ENCODE measurements at regions not wholly inside any gene's neighbourhood (a gene's known extent, or its start where the extent isn't known, plus 50 kb on each side); places are given as distances from the start of the nearest gene placed in this dataset.

DNA sequence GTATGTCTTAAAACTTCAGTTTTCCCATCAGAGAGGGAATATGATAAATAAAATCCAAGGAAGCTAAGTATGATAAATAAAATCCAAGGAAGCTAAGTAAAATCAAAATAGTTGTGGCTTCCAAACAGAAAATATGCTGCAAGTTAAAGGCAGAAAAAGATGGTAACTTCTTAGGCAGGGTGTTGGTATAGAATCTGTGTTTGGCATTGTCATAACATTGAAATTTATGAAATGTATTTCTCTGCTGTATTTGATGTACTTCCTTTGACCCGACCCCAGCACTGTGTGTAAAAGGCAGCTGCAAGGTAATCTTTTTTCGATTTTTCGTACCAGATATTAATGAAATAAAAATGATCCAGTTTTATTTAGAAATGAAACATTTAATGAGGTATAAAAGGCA is 537.2 kb downstream of the TFEC start:
- no peaks in the 10 kb centered on the region for H3K9me3 ChIP-seq (ENCODE audit: low read depth, low read length, poor library complexity, severe bottlenecking)
- H3K27me3 ChIP-seq (replicated peaks; ENCODE audit: insufficient read depth, low read depth, low read length, poor library complexity): peaks cover 99% of the 10 kb centered on the region
- ChIA-PET CTCF (no interaction called here), POLR2A (ENCODE audit: low non-redundant PET) (no interaction called here)
- H3K27ac ChIP-seq (ENCODE audit: low read depth, low read length, poor library complexity, severe bottlenecking): no peak overlapping the region
- no peak for TF ChIP-seq EZH2 (IDR thresholded peaks at IDR 0.05; ENCODE audit: borderline replicate concordance, low read depth, low read length, poor library complexity, severe bottlenecking)
- TF ChIP-seq, protein P1, sequence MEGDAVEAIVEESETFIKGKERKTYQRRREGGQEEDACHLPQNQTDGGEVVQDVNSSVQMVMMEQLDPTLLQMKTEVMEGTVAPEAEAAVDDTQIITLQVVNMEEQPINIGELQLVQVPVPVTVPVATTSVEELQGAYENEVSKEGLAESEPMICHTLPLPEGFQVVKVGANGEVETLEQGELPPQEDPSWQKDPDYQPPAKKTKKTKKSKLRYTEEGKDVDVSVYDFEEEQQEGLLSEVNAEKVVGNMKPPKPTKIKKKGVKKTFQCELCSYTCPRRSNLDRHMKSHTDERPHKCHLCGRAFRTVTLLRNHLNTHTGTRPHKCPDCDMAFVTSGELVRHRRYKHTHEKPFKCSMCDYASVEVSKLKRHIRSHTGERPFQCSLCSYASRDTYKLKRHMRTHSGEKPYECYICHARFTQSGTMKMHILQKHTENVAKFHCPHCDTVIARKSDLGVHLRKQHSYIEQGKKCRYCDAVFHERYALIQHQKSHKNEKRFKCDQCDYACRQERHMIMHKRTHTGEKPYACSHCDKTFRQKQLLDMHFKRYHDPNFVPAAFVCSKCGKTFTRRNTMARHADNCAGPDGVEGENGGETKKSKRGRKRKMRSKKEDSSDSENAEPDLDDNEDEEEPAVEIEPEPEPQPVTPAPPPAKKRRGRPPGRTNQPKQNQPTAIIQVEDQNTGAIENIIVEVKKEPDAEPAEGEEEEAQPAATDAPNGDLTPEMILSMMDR (conservative IDR thresholded peaks at IDR 0.05; ENCODE audit: low read depth, low read length): no peak
- no peaks in the 10 kb centered on the region for H3K36me3 ChIP-seq (ENCODE audit: insufficient read depth, low read length, poor library complexity, severe bottlenecking)
- intact Hi-C loops (cut with micrococcal nuclease; ENCODE audit: unreplicated experiment): no loop called here
- DNase-seq (ENCODE audit: low spot score): no peak
- no TSS peak for BruUV-seq (replicated peaks)
- no peaks in the 10 kb centered on the region for H3K4me1 ChIP-seq (ENCODE audit: insufficient read depth, low read length, poor library complexity, severe bottlenecking)
- no peak overlapping the region for H3K4me3 ChIP-seq (ENCODE audit: low read depth, low read length, poor library complexity, severe bottlenecking)

- H3K9me3 ChIP-seq (ENCODE audit: low read depth, low read length, poor library complexity, severe bottlenecking): no peaks in the 10 kb centered on the region
- no TSS peak for BruUV-seq (replicated peaks)
- intact Hi-C loops (cut with micrococcal nuclease; ENCODE audit: unreplicated experiment): no loop called here
- ChIA-PET CTCF (no interaction called here), POLR2A (ENCODE audit: low non-redundant PET) (no interaction called here)
- H3K27ac ChIP-seq (ENCODE audit: low read depth, low read length, poor library complexity, severe bottlenecking): no peak overlapping the region
- TF ChIP-seq, protein P1 (conservative IDR thresholded peaks at IDR 0.05; ENCODE audit: low read depth, low read length): no peak
- no peak for TF ChIP-seq EZH2 (IDR thresholded peaks at IDR 0.05; ENCODE audit: borderline replicate concordance, low read depth, low read length, poor library complexity, severe bottlenecking)
- no peaks in the 10 kb centered on the region for H3K36me3 ChIP-seq (ENCODE audit: insufficient read depth, low read length, poor library complexity, severe bottlenecking)
- H3K4me1 ChIP-seq (ENCODE audit: insufficient read depth, low read length, poor library complexity, severe bottlenecking): no peaks in the 10 kb centered on the region
- H3K4me3 ChIP-seq (ENCODE audit: low read depth, low read length, poor library complexity, severe bottlenecking): no peak overlapping the region
- peaks cover 99% of the 10 kb centered on the region for H3K27me3 ChIP-seq (replicated peaks; ENCODE audit: insufficient read depth, low read depth, low read length, poor library complexity)
- no peak for DNase-seq (ENCODE audit: low spot score)
Measured at GRCh38 chr7:115491744-115492380, 538.7 kb downstream of the TFEC start.

- Histone ChIP-seq H3K27me3 (replicated peaks; ENCODE audit: insufficient read depth, low read depth, low read length, poor library complexity) (peaks cover 17% of the 10 kb centered on the region), H3K27ac (ENCODE audit: low read depth, low read length, poor library complexity, severe bottlenecking) (no peak overlapping the region), H3K9me3 (ENCODE audit: low read depth, low read length, poor library complexity, severe bottlenecking) (no peaks in the 10 kb centered on the region), H3K36me3 (ENCODE audit: insufficient read depth, low read length, poor library complexity, severe bottlenecking) (no peaks in the 10 kb centered on the region), H3K4me3 (ENCODE audit: low read depth, low read length, poor library complexity, severe bottlenecking) (no peak overlapping the region), H3K4me1 (ENCODE audit: insufficient read depth, low read length, poor library complexity, severe bottlenecking) (no peaks in the 10 kb centered on the region)
- BruUV-seq (replicated peaks): no TSS peak
- no peak for TF ChIP-seq EZH2 (IDR thresholded peaks at IDR 0.05; ENCODE audit: borderline replicate concordance, low read depth, low read length, poor library complexity, severe bottlenecking)
- TF ChIP-seq, protein P1 (conservative IDR thresholded peaks at IDR 0.05; ENCODE audit: low read depth, low read length): no peak
- ChIA-PET POLR2A (ENCODE audit: low non-redundant PET) (no interaction called here), CTCF (no interaction called here)
- intact Hi-C loops (cut with micrococcal nuclease; ENCODE audit: unreplicated experiment): loop anchor here (5.0 to 10.0 kb wide), 2 partner anchors 125 to 612 kb away; no protein-coding TSS in a partner anchor
- DNase-seq (ENCODE audit: low spot score): no peak
Measured at GRCh38 chr7:115479448-115479847, 551.1 kb downstream of the TFEC start.

All from A673 (cell line).